ENCODE measurements at regions not wholly inside any gene's neighbourhood (a gene's known extent, or its start where the extent isn't known, plus 50 kb on each side); places are given as distances from the start of the nearest gene placed in this dataset.
"Not testable (repeated sequence)": the region's sequence is repeated elsewhere in the genome, so short reads cannot be mapped to it uniquely, and the experiment has no call there.

- Histone ChIP-seq H3K9me3 (no peaks in the 10 kb centered on the region), H3K4me1 (no peaks in the 10 kb centered on the region), H3K27me3 (no peaks in the 10 kb centered on the region), H3K27ac (no peak overlapping the region), H3K36me3 (no peaks in the 10 kb centered on the region), H3K4me3 (no peak overlapping the region)
- no peak for TF ChIP-seq POLR2A (IDR thresholded peaks at IDR 0.05)
- TF ChIP-seq, protein P1, sequence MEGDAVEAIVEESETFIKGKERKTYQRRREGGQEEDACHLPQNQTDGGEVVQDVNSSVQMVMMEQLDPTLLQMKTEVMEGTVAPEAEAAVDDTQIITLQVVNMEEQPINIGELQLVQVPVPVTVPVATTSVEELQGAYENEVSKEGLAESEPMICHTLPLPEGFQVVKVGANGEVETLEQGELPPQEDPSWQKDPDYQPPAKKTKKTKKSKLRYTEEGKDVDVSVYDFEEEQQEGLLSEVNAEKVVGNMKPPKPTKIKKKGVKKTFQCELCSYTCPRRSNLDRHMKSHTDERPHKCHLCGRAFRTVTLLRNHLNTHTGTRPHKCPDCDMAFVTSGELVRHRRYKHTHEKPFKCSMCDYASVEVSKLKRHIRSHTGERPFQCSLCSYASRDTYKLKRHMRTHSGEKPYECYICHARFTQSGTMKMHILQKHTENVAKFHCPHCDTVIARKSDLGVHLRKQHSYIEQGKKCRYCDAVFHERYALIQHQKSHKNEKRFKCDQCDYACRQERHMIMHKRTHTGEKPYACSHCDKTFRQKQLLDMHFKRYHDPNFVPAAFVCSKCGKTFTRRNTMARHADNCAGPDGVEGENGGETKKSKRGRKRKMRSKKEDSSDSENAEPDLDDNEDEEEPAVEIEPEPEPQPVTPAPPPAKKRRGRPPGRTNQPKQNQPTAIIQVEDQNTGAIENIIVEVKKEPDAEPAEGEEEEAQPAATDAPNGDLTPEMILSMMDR (IDR thresholded peaks at IDR 0.05) = no peak
- DNase-seq = no peak
- intact Hi-C loops (cut with DNase I; ENCODE audit: low total_unique reads) = no loop called here
Measured at GRCh38 chr3:10648181-10648580, 142.8 kb upstream of the ATP2B2 start.

GRCh38 chr3:10649463-10649862 is 144.1 kb upstream of the ATP2B2 start:
- H3K4me3 ChIP-seq; intact Hi-C loops (cut with DNase I; ENCODE audit: low total_unique reads); H3K36me3 ChIP-seq; H3K9me3 ChIP-seq; H3K27ac ChIP-seq; DNase-seq; H3K4me1 ChIP-seq; H3K27me3 ChIP-seq: not testable (repeated sequence)

DNA sequence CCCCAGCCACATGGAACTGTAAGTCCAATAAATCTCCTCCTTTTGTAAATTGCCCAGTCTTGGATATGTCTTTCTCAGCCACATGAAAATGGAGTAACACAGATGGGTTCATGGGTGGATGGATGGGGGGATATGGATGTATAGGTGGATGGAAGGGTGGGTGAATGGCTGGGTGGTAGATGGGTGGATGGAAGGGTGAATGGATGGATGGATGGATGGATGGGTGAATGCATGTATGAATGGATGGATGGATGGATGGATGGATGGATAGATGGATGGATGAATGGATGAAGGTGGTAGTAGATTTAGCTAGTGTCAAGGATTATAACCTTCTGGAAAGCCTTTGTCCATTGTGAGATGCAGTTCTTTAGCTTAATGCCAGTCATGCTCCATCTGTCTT is 146.1 kb upstream of the ATP2B2 start:
- TF ChIP-seq, protein P1 (IDR thresholded peaks at IDR 0.05) = no peak
- TF ChIP-seq POLR2A (IDR thresholded peaks at IDR 0.05) = no peak
- no peak overlapping the region for H3K27ac ChIP-seq
- no peaks in the 10 kb centered on the region for H3K36me3 ChIP-seq
- no peaks in the 10 kb centered on the region for H3K4me1 ChIP-seq
- no peak overlapping the region for H3K4me3 ChIP-seq
- H3K27me3 ChIP-seq = no peaks in the 10 kb centered on the region
- intact Hi-C loops (cut with DNase I; ENCODE audit: low total_unique reads) = no loop called here
- no peaks in the 10 kb centered on the region for H3K9me3 ChIP-seq
- no peak for DNase-seq

DNA sequence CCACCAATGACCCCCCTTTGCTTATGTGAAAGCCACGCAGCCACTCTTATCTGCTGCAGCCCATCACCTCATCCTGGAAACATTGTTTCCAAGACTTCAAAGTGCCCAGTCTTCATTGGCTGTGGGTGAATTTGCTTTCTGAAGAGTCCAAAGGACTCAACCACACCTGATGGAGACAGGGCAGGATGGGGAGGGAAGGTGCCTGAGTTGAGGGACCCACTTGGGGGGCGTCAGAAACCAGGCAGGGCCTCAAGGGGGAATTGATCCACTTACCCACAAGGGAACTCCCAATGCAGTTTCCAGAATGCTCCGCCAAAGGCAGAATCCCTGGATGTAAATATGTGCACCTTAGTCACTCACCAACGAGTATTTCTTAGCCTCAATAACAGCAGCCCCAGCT is 147.9 kb upstream of the ATP2B2 start:
- DNase-seq = no peak
- no peak overlapping the region for H3K27ac ChIP-seq
- H3K4me1 ChIP-seq = no peaks in the 10 kb centered on the region
- H3K4me3 ChIP-seq = no peak overlapping the region
- no peaks in the 10 kb centered on the region for H3K9me3 ChIP-seq
- intact Hi-C loops (cut with DNase I; ENCODE audit: low total_unique reads) = no loop called here
- no peaks in the 10 kb centered on the region for H3K27me3 ChIP-seq
- no peak for TF ChIP-seq POLR2A (IDR thresholded peaks at IDR 0.05)
- no peaks in the 10 kb centered on the region for H3K36me3 ChIP-seq

DNA sequence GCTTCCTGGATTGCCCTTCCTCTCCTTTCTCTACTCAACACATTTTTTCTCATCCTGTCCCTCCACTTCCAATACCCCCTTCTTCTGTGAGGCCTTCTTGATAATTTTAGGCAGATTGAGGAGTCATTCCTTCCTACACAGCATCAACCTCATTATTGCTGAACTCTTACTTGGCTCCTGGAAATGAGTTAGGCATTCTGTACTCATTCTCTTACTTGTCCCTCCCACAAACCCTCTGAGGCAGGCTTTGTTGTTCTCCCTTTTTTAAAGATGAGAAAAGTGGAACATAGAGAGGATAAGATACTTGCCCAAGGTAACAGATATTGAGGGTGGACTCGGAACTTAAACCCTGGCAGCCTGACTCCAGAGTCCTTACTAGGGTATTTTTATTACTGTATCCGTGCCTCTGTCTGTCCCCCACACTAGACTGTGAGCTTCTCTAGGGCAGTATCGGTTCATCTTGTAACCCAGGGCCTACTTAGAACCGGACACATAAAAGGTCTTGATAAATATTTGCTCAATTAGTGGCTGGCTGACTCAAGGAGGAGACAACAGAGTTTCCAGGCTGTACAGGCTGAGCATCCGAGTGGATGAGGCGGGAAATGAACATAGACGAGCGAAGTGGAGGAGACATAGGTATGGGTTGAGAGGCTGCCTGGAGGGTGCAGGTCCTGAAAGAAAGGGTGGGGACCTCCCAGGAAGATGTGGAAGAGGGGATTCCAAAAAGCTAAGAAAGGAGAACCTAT is 148.7 kb upstream of the ATP2B2 start:
- Histone ChIP-seq H3K27me3 (no peaks in the 10 kb centered on the region), H3K4me1 (no peaks in the 10 kb centered on the region), H3K9me3 (no peaks in the 10 kb centered on the region), H3K36me3 (no peaks in the 10 kb centered on the region), H3K27ac (no peak overlapping the region), H3K4me3 (no peak overlapping the region)
- intact Hi-C loops (cut with DNase I; ENCODE audit: low total_unique reads) = no loop called here
- DNase-seq = no peak
- TF ChIP-seq POLR2A (IDR thresholded peaks at IDR 0.05) = no peak
- TF ChIP-seq, protein P1 (IDR thresholded peaks at IDR 0.05) = no peak

- H3K27me3 ChIP-seq = no peaks in the 10 kb centered on the region
- no peaks in the 10 kb centered on the region for H3K9me3 ChIP-seq
- no peak overlapping the region for H3K27ac ChIP-seq
- intact Hi-C loops (cut with DNase I; ENCODE audit: low total_unique reads) = no loop called here
- TF ChIP-seq, protein P1 (IDR thresholded peaks at IDR 0.05) = no peak
- no peak for TF ChIP-seq POLR2A (IDR thresholded peaks at IDR 0.05)
- H3K36me3 ChIP-seq = no peaks in the 10 kb centered on the region
- DNase-seq = no peak
- H3K4me1 ChIP-seq = no peaks in the 10 kb centered on the region
- H3K4me3 ChIP-seq = no peak overlapping the region
Measured at GRCh38 chr3:10655105-10655504, 149.7 kb upstream of the ATP2B2 start.

DNA sequence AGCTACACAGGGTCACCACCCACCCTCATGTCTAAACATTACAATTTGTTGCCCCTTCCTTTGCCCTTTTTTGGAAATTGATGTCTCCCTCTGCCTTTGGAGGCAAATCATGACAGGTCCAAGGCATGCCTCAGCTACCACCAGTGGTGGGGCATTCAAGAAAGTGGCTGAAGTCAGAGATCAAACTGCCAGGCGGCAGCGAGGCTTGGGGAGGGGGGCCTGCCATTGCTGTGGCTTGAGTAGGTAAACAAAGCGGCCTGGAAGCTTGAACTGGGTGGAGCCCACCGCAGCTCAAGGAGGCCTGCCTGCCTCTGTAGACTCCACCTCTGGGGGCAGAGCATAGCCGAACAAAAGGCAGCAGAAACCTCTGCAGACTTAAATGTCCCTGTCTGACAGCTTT is 152.0 kb upstream of the ATP2B2 start:
- H3K9me3 ChIP-seq; H3K36me3 ChIP-seq; intact Hi-C loops (cut with DNase I; ENCODE audit: low total_unique reads); DNase-seq; H3K4me3 ChIP-seq; H3K27me3 ChIP-seq; H3K27ac ChIP-seq; H3K4me1 ChIP-seq: not testable (repeated sequence)
